Lung (tissue), 11 donors: ENCODE measurements at regions not wholly inside any gene's neighbourhood (a gene's known extent, or its start where the extent isn't known, plus 50 kb on each side); places are given as distances from the start of the nearest gene placed in this dataset.

Experiments used
- ATAC-seq: fragments of 200-7000 bp; cut with Tn5 transposase; one replicate; pipeline ENCODE4 v1.9.1; 2020; ENCODE audit warnings: moderate number of reproducible peaks; ENCODE audit not compliant: insufficient read depth, low FRiP score
- DNase-seq, 3 donors: peaks; one replicate each; pipeline ENCODE4 v3.0.0-alpha.2; 2013 to 2017
- H3K27ac ChIP-seq, 2 donors: one replicate each; pipeline ENCODE4 v1.5.1; 2013; ENCODE audit warnings: mild to moderate bottlenecking in 2 of 2, moderate library complexity in 2 of 2, control low read depth in 1 of 2, inconsistent platforms in 1 of 2, low read depth in 1 of 2, low read length in 1 of 2
- H3K27me3 ChIP-seq, 3 donors: one replicate each; pipeline ENCODE4 v1.5.1; 2013; ENCODE audit warnings: low read length in 2 of 3; ENCODE audit not compliant: control insufficient read depth in 3 of 3, insufficient read depth in 3 of 3
- H3K36me3 ChIP-seq, 4 donors: one replicate each; pipeline ENCODE4 v1.5.1; 2013; ENCODE audit warnings: low read length in 4 of 4, mild to moderate bottlenecking in 1 of 4, moderate library complexity in 1 of 4; ENCODE audit not compliant: control insufficient read depth in 4 of 4, insufficient read depth in 4 of 4
- H3K4me1 ChIP-seq, 5 donors: one replicate each; pipeline ENCODE4 v1.5.1; 2013; ENCODE audit warnings: low read length in 5 of 5, mild to moderate bottlenecking in 2 of 5, moderate library complexity in 1 of 5; ENCODE audit not compliant: control insufficient read depth in 5 of 5, insufficient read depth in 5 of 5
- H3K4me3 ChIP-seq: one replicate; pipeline ENCODE4 v1.5.1; 2013; ENCODE audit warnings: mild to moderate bottlenecking, control low read depth, moderate library complexity
- H3K9ac ChIP-seq, 2 donors: one replicate each; pipeline ENCODE4 v1.5.1; 2013; ENCODE audit warnings: low read length in 2 of 2, control low read depth in 1 of 2; ENCODE audit not compliant: insufficient read depth in 1 of 2
- H3K9me3 ChIP-seq, 4 donors: one replicate each; pipeline ENCODE4 v1.5.1; 2013; ENCODE audit warnings: low read length in 3 of 4, mild to moderate bottlenecking in 1 of 4, moderate library complexity in 1 of 4; ENCODE audit not compliant: control insufficient read depth in 4 of 4, insufficient read depth in 3 of 4
- CTCF ChIP-seq: IDR thresholded peaks from 2 replicates; pipeline ENCODE4 v1.5.1; 2012; ENCODE audit warnings: mild to moderate bottlenecking; ENCODE audit errors: control extremely low read depth, extremely low read depth
- WGBS, 2 donors: extraction: QIAGEN DNeasy Blood & Tissue Kit; methylation state at CpG; one replicate each; pipeline ENCODE4 v1.1.7; 2013; 5-methylcytosine and 5-hydroxymethylcytosine counted together
- donor health status: control.
- donor health status: control.
- donor health status: Bipolar disorder and iron deficiency.
- donor health status: healthy.
- donor health status: DM: yes; HTN: yes; CAD: no.

- Histone ChIP-seq H3K4me3 (no peak overlapping the region), H3K27me3 (no peaks in the 10 kb centered on the region), H3K9me3 (no peaks in the 10 kb centered on the region), H3K27ac (no peak overlapping the region), H3K36me3 (no peaks in the 10 kb centered on the region), H3K4me1 (peaks cover 0 to 4% (median 0%) of the 10 kb centered on the region in 5 donors), H3K9ac (no peak overlapping the region)
- no peak for ATAC-seq
- no peak for DNase-seq
- 75 to 80% methylated on average over 1 of the region's 1 CpG for WGBS, 2 donors
- no peak for TF ChIP-seq CTCF
These were observed 325.1 kb downstream of the DAD1 start for GRCh38 chr14:22263961-22264360.

- DNase-seq (no peak), ATAC-seq (no peak)
- no peaks in the 10 kb centered on the region for H3K9me3 ChIP-seq
- no peaks in the 10 kb centered on the region for H3K36me3 ChIP-seq
- TF ChIP-seq CTCF = no peak
- no peak overlapping the region for H3K27ac ChIP-seq
- WGBS, 2 donors = 94 to 96% methylated on average over 3 of the region's 3 CpGs
- H3K4me3 ChIP-seq = no peak overlapping the region
- peaks cover 0 to 4% (median 0%) of the 10 kb centered on the region in 5 donors for H3K4me1 ChIP-seq
- H3K27me3 ChIP-seq = no peaks in the 10 kb centered on the region
- H3K9ac ChIP-seq = no peak overlapping the region
These were observed 326.1 kb downstream of the DAD1 start for GRCh38 chr14:22262881-22263280.

- no peaks in the 10 kb centered on the region for H3K9me3 ChIP-seq
- no peak overlapping the region for H3K4me3 ChIP-seq
- DNase-seq = no peak
- no peaks in the 10 kb centered on the region for H3K36me3 ChIP-seq
- no peak for ATAC-seq
- peaks cover 0 to 1% (median 0%) of the 10 kb centered on the region in 5 donors for H3K4me1 ChIP-seq
- H3K9ac ChIP-seq = no peak overlapping the region
- TF ChIP-seq CTCF = no peak
- no peaks in the 10 kb centered on the region for H3K27me3 ChIP-seq
- H3K27ac ChIP-seq = no peak overlapping the region
- WGBS, 2 donors = 83 to 91% methylated on average over 5 of the region's 5 CpGs
These were observed 333.7 kb downstream of the DAD1 start for GRCh38 chr14:22255017-22255950.
